ENCODE measurements at regions not wholly inside any gene's neighbourhood (a gene's known extent, or its start where the extent isn't known, plus 50 kb on each side); places are given as distances from the start of the nearest gene placed in this dataset.
"Not testable (repeated sequence)": the region's sequence is repeated elsewhere in the genome, so short reads cannot be mapped to it uniquely, and the experiment has no call there.

GRCh38 chrX:45982958-45983727 lies 562.1 kb downstream of the ZNF674 start:
- DNase-seq (ENCODE audit: low spot score): not testable (repeated sequence)

- DNase-seq (ENCODE audit: low spot score): no peak
Observed at GRCh38 chrX:45980726-45981125, 564.5 kb downstream of the ZNF674 start.

GRCh38 chrX:45975633-45976032 lies 569.6 kb downstream of the ZNF674 start:
- DNase-seq (ENCODE audit: low spot score): no peak

- DNase-seq (ENCODE audit: low spot score): no peak
Observed at GRCh38 chrX:45972636-45973035, 572.6 kb downstream of the ZNF674 start.

GRCh38 chrX:45959567-45959966 lies 585.7 kb downstream of the ZNF674 start:
- no peak for DNase-seq (ENCODE audit: low spot score)

- no peak for DNase-seq (ENCODE audit: low spot score)
Observed at GRCh38 chrX:45956191-45956870, 588.9 kb downstream of the ZNF674 start.

GRCh38 chrX:45955661-45956060 lies 589.6 kb downstream of the ZNF674 start:
- no peak for DNase-seq (ENCODE audit: low spot score)

- no peak for DNase-seq (ENCODE audit: low spot score)
Observed at GRCh38 chrX:45954026-45954425, 591.2 kb downstream of the ZNF674 start.

- no peak for DNase-seq (ENCODE audit: low spot score)
Observed at GRCh38 chrX:45952030-45952429, 593.2 kb downstream of the ZNF674 start.

GRCh38 chrX:45935408-45935807 lies 609.8 kb downstream of the ZNF674 start:
- no peak for DNase-seq (ENCODE audit: low spot score)

GRCh38 chrX:45912316-45912715 lies 632.9 kb downstream of the ZNF674 start:
- peak; percentile 28 for DNase-seq (ENCODE audit: low spot score)

- DNase-seq (ENCODE audit: low spot score): no peak
Observed at GRCh38 chrX:45907786-45908185, 637.4 kb downstream of the ZNF674 start.

- DNase-seq (ENCODE audit: low spot score): no peak
Observed at GRCh38 chrX:45903781-45904201, 641.4 kb downstream of the ZNF674 start.

- DNase-seq (ENCODE audit: low spot score): no peak
Observed at GRCh38 chrX:45900766-45901615, 644.2 kb downstream of the ZNF674 start.

- no peak for DNase-seq (ENCODE audit: low spot score)
Observed at GRCh38 chrX:45894864-45895645, 650.2 kb downstream of the ZNF674 start.

GRCh38 chrX:45889471-45889870 lies 655.8 kb downstream of the ZNF674 start:
- no peak for DNase-seq (ENCODE audit: low spot score)

GRCh38 chrX:45888518-45888917 lies 656.7 kb downstream of the ZNF674 start:
- DNase-seq (ENCODE audit: low spot score): no peak

- DNase-seq (ENCODE audit: low spot score): no peak
Observed at GRCh38 chrX:45885931-45886330, 659.3 kb downstream of the ZNF674 start.

GRCh38 chrX:45879512-45879911 lies 665.7 kb downstream of the ZNF674 start:
- no peak for DNase-seq (ENCODE audit: low spot score)

GRCh38 chrX:45876206-45876605 lies 669.0 kb downstream of the ZNF674 start:
- no peak for DNase-seq (ENCODE audit: low spot score)

- no peak for DNase-seq (ENCODE audit: low spot score)
Observed at GRCh38 chrX:45873781-45874180, 671.4 kb downstream of the ZNF674 start.

GRCh38 chrX:45872480-45872879 lies 671.8 kb upstream of the DIPK2B start:
- no peak for DNase-seq (ENCODE audit: low spot score)
